ENCODE measurements at regions not wholly inside any gene's neighbourhood (a gene's known extent, or its start where the extent isn't known, plus 50 kb on each side); places are given as distances from the start of the nearest gene placed in this dataset.
"Not testable (repeated sequence)": the region's sequence is repeated elsewhere in the genome, so short reads cannot be mapped to it uniquely, and the experiment has no call there.

- TF ChIP-seq CTCF (IDR thresholded peaks at IDR 0.05), result peak; percentile 74 to 81
- not testable (repeated sequence) for H3K9me3 ChIP-seq; H3K4me3 ChIP-seq; H3K36me3 ChIP-seq; H3K4me1 ChIP-seq; H3K27me3 ChIP-seq; H3K27ac ChIP-seq; DNase-seq (ENCODE audit: low spot score)
Observed at GRCh38 chr16:15219679-15220615, 125.9 kb upstream of the RRN3 start.

DNA sequence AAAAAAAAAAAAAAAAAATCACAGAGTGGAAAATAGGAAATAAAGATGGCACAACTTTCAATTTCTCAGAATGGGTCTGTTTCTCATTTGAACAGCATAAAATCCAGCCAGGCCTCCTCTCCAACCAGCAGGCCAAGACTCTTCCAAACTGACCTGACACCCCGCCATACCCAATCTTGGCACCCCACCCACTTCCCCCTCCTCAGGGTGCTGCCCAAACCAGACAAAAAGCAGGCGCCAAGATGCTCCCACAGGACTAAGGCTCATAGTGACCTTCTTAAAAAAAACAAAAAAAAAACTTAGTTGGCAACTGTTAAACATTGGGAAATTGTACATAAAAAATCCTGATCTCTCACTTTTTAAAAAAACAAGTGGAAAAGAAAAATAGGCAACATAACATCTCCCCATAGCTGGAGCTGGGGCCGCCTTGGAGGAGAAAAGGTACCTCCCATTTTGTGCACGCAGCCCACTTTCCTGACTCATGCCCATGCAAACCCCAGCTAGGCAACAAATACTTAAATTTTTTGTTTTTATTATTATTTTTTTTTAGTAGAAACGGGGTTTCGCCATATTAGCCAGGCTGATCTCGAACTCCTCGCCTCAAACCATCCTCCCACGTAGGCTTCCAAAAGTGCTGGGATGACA is 124.9 kb upstream of the RRN3 start:
- not testable (repeated sequence) for DNase-seq (ENCODE audit: low spot score); H3K9me3 ChIP-seq; H3K27me3 ChIP-seq; H3K36me3 ChIP-seq; H3K4me1 ChIP-seq; H3K4me3 ChIP-seq; H3K27ac ChIP-seq

- not testable (repeated sequence) for H3K9me3 ChIP-seq; H3K27ac ChIP-seq; DNase-seq (ENCODE audit: low spot score)
Observed at GRCh38 chr16:15207202-15207981, 113.3 kb upstream of the RRN3 start.

GRCh38 chr16:15206439-15206838 is 112.4 kb upstream of the RRN3 start:
- not testable (repeated sequence) for H3K9me3 ChIP-seq; H3K36me3 ChIP-seq; H3K4me1 ChIP-seq; H3K27ac ChIP-seq; H3K27me3 ChIP-seq; DNase-seq (ENCODE audit: low spot score); H3K4me3 ChIP-seq

More at GRCh38 chr16:15207202-15207981, 113.3 kb upstream of the RRN3 start:
- H3K4me3 ChIP-seq, H3K36me3 ChIP-seq, H3K27me3 ChIP-seq, H3K4me1 ChIP-seq: not testable (repeated sequence)

GRCh38 chr16:15205939-15206338 is 111.9 kb upstream of the RRN3 start:
- H3K27me3 ChIP-seq; H3K4me3 ChIP-seq; DNase-seq (ENCODE audit: low spot score); H3K4me1 ChIP-seq; H3K9me3 ChIP-seq; H3K36me3 ChIP-seq; H3K27ac ChIP-seq: not testable (repeated sequence)

- H3K4me1 ChIP-seq; H3K4me3 ChIP-seq; H3K27ac ChIP-seq; H3K36me3 ChIP-seq; H3K9me3 ChIP-seq; DNase-seq (ENCODE audit: low spot score); H3K27me3 ChIP-seq: not testable (repeated sequence)
Observed at GRCh38 chr16:15204571-15204970, 110.5 kb upstream of the RRN3 start.

DNA sequence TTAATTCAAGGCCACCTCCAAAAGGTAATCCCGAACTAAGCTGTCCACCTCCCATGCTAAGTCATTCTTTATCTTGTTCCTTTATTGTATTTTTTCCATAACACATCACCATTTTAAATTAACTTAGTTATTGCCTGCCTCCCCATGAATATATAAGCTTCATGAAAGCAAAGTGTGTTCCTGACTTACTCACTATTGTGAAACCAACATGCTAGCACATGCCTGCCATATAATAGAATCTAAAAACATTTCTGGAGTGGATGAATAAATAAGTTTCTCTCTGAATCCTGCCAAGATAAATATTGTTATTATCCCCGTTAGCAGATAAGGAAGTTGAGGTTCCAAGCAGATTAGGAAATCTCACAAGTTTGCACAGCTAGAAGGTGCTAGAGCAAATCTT is 98.7 kb upstream of the RRN3 start:
- not testable (repeated sequence) for H3K9me3 ChIP-seq; H3K27ac ChIP-seq; DNase-seq (ENCODE audit: low spot score); H3K36me3 ChIP-seq; H3K27me3 ChIP-seq; H3K4me1 ChIP-seq; H3K4me3 ChIP-seq

- not testable (repeated sequence) for H3K4me3 ChIP-seq; H3K9me3 ChIP-seq; H3K4me1 ChIP-seq; H3K36me3 ChIP-seq; H3K27me3 ChIP-seq; H3K27ac ChIP-seq; DNase-seq (ENCODE audit: low spot score)
Observed at GRCh38 chr16:15192197-15192596, 98.1 kb upstream of the RRN3 start.

- not testable (repeated sequence) for H3K27me3 ChIP-seq; DNase-seq (ENCODE audit: low spot score); H3K4me1 ChIP-seq; H3K36me3 ChIP-seq; H3K9me3 ChIP-seq; H3K4me3 ChIP-seq; H3K27ac ChIP-seq
Observed at GRCh38 chr16:15189478-15189877, 95.4 kb upstream of the RRN3 start.

Data from right atrium auricular region (tissue), 2 donors.